ENCODE measurements at regions not wholly inside any gene's neighbourhood (a gene's known extent, or its start where the extent isn't known, plus 50 kb on each side); places are given as distances from the start of the nearest gene placed in this dataset.

DNA sequence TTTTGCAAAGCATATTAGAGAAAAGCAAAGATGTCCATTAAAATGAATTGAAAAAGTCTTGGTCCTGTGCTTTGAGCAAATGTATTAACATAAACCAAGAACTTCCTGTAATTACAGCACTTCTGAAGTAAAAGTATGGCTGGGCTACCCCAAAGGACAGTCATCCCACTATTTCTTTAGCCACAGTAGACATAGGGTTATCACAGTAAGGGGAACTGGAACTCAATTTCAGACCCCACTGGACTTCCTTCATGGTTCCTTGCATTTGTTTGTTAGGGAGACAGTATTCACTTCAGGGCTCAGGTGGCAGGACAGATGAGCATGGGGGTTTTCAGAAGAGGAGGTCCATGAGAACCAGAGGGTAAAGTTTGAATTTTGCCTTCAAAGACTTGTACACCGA, 203.1 kb upstream of the PDE1C start:
- Histone ChIP-seq H3K36me3 (no peaks in the 10 kb centered on the region), H3K4me1 (no peaks in the 10 kb centered on the region), H3K27ac (no peak overlapping the region), H3K9me3 (no peaks in the 10 kb centered on the region), H3K27me3 (no peaks in the 10 kb centered on the region), H3K4me3 (no peak overlapping the region)
- ATAC-seq = no peak
- TF ChIP-seq POLR2A (IDR thresholded peaks at IDR 0.05) = no peak
- TF ChIP-seq, protein P1, sequence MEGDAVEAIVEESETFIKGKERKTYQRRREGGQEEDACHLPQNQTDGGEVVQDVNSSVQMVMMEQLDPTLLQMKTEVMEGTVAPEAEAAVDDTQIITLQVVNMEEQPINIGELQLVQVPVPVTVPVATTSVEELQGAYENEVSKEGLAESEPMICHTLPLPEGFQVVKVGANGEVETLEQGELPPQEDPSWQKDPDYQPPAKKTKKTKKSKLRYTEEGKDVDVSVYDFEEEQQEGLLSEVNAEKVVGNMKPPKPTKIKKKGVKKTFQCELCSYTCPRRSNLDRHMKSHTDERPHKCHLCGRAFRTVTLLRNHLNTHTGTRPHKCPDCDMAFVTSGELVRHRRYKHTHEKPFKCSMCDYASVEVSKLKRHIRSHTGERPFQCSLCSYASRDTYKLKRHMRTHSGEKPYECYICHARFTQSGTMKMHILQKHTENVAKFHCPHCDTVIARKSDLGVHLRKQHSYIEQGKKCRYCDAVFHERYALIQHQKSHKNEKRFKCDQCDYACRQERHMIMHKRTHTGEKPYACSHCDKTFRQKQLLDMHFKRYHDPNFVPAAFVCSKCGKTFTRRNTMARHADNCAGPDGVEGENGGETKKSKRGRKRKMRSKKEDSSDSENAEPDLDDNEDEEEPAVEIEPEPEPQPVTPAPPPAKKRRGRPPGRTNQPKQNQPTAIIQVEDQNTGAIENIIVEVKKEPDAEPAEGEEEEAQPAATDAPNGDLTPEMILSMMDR (IDR thresholded peaks at IDR 0.05 in 4 of 5, conservative IDR thresholded peaks at IDR 0.05 in 1 of 5) = no peak
- intact Hi-C loops (cut with DNase I; ENCODE audit: low total_unique reads) = no loop called here
- no peak for DNase-seq
- in situ Hi-C loops (cut with MboI; ENCODE audit: low sequenced_read_pairs in 4 of 4) = no loop called here

DNA sequence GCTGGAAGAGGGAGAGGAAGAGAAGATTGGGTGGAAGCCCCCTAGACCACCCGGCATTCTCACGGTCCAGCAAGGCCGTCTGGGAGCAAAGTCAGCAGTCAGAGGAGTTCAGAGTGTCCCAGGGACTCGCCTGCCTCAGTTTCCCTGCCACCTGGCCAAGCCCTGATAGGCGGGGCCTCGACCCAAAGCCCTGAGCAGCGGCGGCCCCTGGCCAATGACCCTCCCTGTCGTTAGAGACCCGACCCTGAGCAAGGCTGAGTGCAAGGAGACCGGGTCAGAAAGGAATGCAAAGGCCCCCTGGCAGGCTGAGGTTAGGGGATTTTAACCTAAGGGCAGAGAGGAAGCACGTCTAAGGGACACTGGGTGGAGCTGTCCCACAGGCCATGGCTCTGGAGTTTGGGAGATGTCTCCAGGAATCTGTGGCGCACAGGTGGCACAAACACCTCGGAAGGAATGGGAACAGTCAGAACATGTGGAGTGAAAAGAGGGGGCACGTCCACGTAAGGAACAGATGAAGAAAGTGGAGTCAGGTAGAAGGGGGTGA, 196.8 kb upstream of the PDE1C start:
- ATAC-seq = no peak
- in situ Hi-C loops (cut with MboI; ENCODE audit: low sequenced_read_pairs in 4 of 4) = no loop called here

DNA sequence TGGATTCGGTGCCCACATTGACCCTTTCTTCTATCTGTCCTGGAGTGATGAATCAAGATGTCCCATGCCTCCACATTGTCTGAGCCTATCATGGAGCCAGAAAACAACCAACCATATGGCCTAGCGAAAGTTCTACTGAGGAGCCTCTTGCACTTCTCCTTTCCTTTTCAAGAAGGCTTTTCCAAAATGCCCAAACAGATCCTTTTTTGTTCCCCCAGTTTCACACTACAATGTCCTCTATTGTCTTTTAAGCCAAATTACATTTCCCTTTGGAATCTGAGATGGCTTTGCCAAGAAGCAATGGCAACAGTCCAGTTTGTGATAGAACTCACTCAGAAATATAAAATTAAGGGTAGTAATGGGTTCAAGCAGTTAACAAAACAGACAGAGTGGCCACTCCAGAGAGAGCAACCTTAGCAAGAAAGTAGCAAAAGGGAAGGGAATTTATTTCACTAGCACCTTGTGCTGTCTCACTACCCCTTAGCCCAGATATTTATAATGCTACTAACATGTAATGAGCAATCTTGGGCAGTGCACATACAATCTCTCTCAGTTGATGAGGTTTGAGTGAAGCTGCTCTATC, 194.6 kb upstream of the PDE1C start:
- no peak for DNase-seq
- no peak overlapping the region for H3K27ac ChIP-seq

More for the DNA sequence above, 196.8 kb upstream of the PDE1C start:
- Histone ChIP-seq H3K36me3 (no peaks in the 10 kb centered on the region), H3K4me3 (no peak overlapping the region), H3K27me3 (no peaks in the 10 kb centered on the region), H3K27ac (no peak overlapping the region), H3K4me1 (no peaks in the 10 kb centered on the region), H3K9me3 (no peaks in the 10 kb centered on the region)
- intact Hi-C loops (cut with DNase I; ENCODE audit: low total_unique reads) = no loop called here
- no peak for DNase-seq
- no peak for TF ChIP-seq POLR2A (IDR thresholded peaks at IDR 0.05)
- TF ChIP-seq, protein P1 (IDR thresholded peaks at IDR 0.05 in 4 of 5, conservative IDR thresholded peaks at IDR 0.05 in 1 of 5) = no peak

DNA sequence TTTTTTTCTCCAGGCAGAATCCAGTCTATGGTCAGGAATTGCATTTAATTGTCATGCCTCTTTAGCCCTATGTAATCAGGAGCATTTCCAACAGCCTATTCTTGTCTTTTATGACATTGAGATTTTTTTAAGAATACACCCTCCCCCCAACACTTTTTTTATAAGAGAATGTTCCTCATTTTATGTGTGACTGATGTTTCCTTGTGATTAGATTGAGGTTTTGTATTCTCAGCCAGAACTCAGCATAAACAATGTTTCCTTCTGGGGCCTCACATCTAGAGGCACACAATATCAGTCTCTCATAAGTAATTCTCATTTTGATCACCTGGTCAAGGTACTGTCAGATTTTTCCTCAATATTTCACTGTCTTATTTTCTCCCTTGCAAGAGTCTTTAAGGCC, 193.4 kb upstream of the PDE1C start:
- ATAC-seq = no peak
- no peak for DNase-seq
- Histone ChIP-seq H3K4me1 (no peaks in the 10 kb centered on the region), H3K4me3 (no peak overlapping the region), H3K27ac (no peak overlapping the region), H3K36me3 (no peaks in the 10 kb centered on the region), H3K9me3 (no peaks in the 10 kb centered on the region), H3K27me3 (no peaks in the 10 kb centered on the region)
- TF ChIP-seq POLR2A (IDR thresholded peaks at IDR 0.05) = no peak
- TF ChIP-seq, protein P1 (IDR thresholded peaks at IDR 0.05 in 4 of 5, conservative IDR thresholded peaks at IDR 0.05 in 1 of 5) = no peak
- intact Hi-C loops (cut with DNase I; ENCODE audit: low total_unique reads) = no loop called here
- in situ Hi-C loops (cut with MboI; ENCODE audit: low sequenced_read_pairs in 4 of 4) = no loop called here

More for the DNA sequence above, 194.6 kb upstream of the PDE1C start:
- ATAC-seq = no peak
- no peaks in the 10 kb centered on the region for H3K4me1 ChIP-seq
- no peaks in the 10 kb centered on the region for H3K36me3 ChIP-seq
- H3K9me3 ChIP-seq = no peaks in the 10 kb centered on the region
- no peak for TF ChIP-seq POLR2A (IDR thresholded peaks at IDR 0.05)
- TF ChIP-seq, protein P1 (IDR thresholded peaks at IDR 0.05 in 4 of 5, conservative IDR thresholded peaks at IDR 0.05 in 1 of 5) = no peak
- intact Hi-C loops (cut with DNase I; ENCODE audit: low total_unique reads) (no loop called here), in situ Hi-C loops (cut with MboI; ENCODE audit: low sequenced_read_pairs in 4 of 4) (no loop called here)
- H3K27me3 ChIP-seq = no peaks in the 10 kb centered on the region
- no peak overlapping the region for H3K4me3 ChIP-seq

DNA sequence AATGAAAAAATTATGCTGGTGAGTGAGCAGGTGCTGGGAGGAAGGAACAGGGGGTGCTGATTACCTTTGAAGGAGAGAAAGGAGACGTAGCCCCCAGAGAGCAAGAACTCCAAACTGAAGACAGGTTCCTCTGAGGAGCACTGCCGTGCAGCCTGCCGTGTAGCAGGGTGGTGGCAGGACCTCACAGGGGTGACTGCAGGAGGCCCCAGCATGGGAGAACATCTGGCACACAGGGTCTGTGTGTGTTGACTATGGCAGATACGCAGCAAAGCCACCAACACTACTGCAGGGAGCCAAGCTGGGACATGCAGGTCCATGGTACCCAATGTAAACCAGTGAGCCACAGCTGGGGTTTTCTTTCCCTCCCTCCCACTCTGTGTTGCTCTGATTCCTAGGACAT, 192.1 kb upstream of the PDE1C start:
- no peak overlapping the region for H3K27ac ChIP-seq
- no peaks in the 10 kb centered on the region for H3K4me1 ChIP-seq
- intact Hi-C loops (cut with DNase I; ENCODE audit: low total_unique reads) (no loop called here), in situ Hi-C loops (cut with MboI; ENCODE audit: low sequenced_read_pairs in 4 of 4) (no loop called here)
- no peaks in the 10 kb centered on the region for H3K27me3 ChIP-seq
- TF ChIP-seq, protein P1 (IDR thresholded peaks at IDR 0.05 in 4 of 5, conservative IDR thresholded peaks at IDR 0.05 in 1 of 5) = no peak
- no peak for TF ChIP-seq POLR2A (IDR thresholded peaks at IDR 0.05)
- DNase-seq = no peak
- no peaks in the 10 kb centered on the region for H3K9me3 ChIP-seq
- no peak for ATAC-seq
- no peaks in the 10 kb centered on the region for H3K36me3 ChIP-seq
- no peak overlapping the region for H3K4me3 ChIP-seq

All from gastrocnemius medialis (tissue), 4 donors.